AG04449 (cell line): ENCODE measurements at regions not wholly inside any gene's neighbourhood (a gene's known extent, or its start where the extent isn't known, plus 50 kb on each side); places are given as distances from the start of the nearest gene placed in this dataset.

ENCODE experiments used
- CTCF ChIA-PET: fragments of 350-600 bp; formaldehyde crosslinking; extraction: SDS; loops from one replicate; lab custom pipeline; 2021; ENCODE audit warnings: antibody characterized with exemption; lab: Yijun Ruan, JAX
- POLR2A ChIA-PET: fragments of 400-600, 350-600 bp; formaldehyde crosslinking; extraction: SDS; loops from one replicate; lab custom pipeline; 2020; ENCODE audit warnings: antibody characterized with exemption, inconsistent platforms; lab: Yijun Ruan, JAX
- DNase-seq: peaks from one replicate; pipeline ENCODE4 v3.0.0-alpha.2; 2010; ENCODE audit warnings: low read depth, low spot score
- H3K4me3 ChIP-seq: 2 replicates; pipeline ENCODE4 v1.5.1; 2011; ENCODE audit warnings: low read depth, mild to moderate bottlenecking, control low read depth, low read length
- CTCF ChIP-seq: IDR thresholded peaks from one replicate; pipeline ENCODE4 v1.5.1; 2011; ENCODE audit warnings: mild to moderate bottlenecking, moderate library complexity, low read length, control low read depth, inconsistent platforms; ENCODE audit not compliant: insufficient read depth; ENCODE audit errors: missing control alignments

GRCh38 chr1:66450847-66451246 lies 83.1 kb upstream of the SGIP1 start:
- TF ChIP-seq CTCF: no peak
- POLR2A ChIA-PET: interaction anchor here (0.6 kb wide), 1 partner anchor 14 kb away, joined by 3 read pairs; no protein-coding TSS in a partner anchor
- DNase-seq: no peak

GRCh38 chr1:66452162-66452561 lies 81.8 kb upstream of the SGIP1 start:
- POLR2A ChIA-PET: no interaction called here
- no peak overlapping the region for H3K4me3 ChIP-seq
- no peak for TF ChIP-seq CTCF
- no peak for DNase-seq
- CTCF ChIA-PET: interaction anchor here (0.7 to 19.0 kb wide), 3 partner anchors 52 to 274 kb away, joined by 3 to 807 read pairs (median 96); no protein-coding TSS in a partner anchor

More at GRCh38 chr1:66450847-66451246, 83.1 kb upstream of the SGIP1 start:
- H3K4me3 ChIP-seq: no peak overlapping the region
- CTCF ChIA-PET: interaction anchor here (0.9 to 19.0 kb wide), 8 partner anchors 9 to 763 kb away, joined by 3 to 807 read pairs (median 5); no protein-coding TSS in a partner anchor

- POLR2A ChIA-PET: interaction anchor here (1.1 kb wide), 1 partner anchor 12 kb away, joined by 3 read pairs; no protein-coding TSS in a partner anchor
- TF ChIP-seq CTCF: no peak
- no peak overlapping the region for H3K4me3 ChIP-seq
- CTCF ChIA-PET: interaction anchor here (0.7 to 19.0 kb wide), 3 partner anchors 9 to 203 kb away, joined by 3 to 807 read pairs (median 96); no protein-coding TSS in a partner anchor
- DNase-seq: no peak
These were observed 81.0 kb upstream of the SGIP1 start for GRCh38 chr1:66452982-66453381.

- no peak overlapping the region for H3K4me3 ChIP-seq
- POLR2A ChIA-PET: no interaction called here
- no peak for TF ChIP-seq CTCF
- no peak for DNase-seq
- CTCF ChIA-PET: interaction anchor here (1.0 to 19.0 kb wide), 5 partner anchors 9 to 496 kb away, joined by 3 to 807 read pairs (median 3); no protein-coding TSS in a partner anchor
These were observed 78.5 kb upstream of the SGIP1 start for GRCh38 chr1:66455446-66455845.

GRCh38 chr1:66460776-66461175 lies 73.2 kb upstream of the SGIP1 start:
- ChIA-PET POLR2A (no interaction called here), CTCF (interaction anchor here (1.3 kb wide), 1 partner anchor 14 kb away, joined by 7 read pairs; no protein-coding TSS in a partner anchor)
- no peak for TF ChIP-seq CTCF
- no peak for DNase-seq
- no peak overlapping the region for H3K4me3 ChIP-seq

GRCh38 chr1:66462313-66462712 lies 71.6 kb upstream of the SGIP1 start:
- ChIA-PET POLR2A (no interaction called here), CTCF (interaction anchor here (1.4 to 4.7 kb wide), 2 partner anchors 16 to 41 kb away, joined by 4 to 24 read pairs; no protein-coding TSS in a partner anchor)
- DNase-seq: no peak
- TF ChIP-seq CTCF: no peak
- H3K4me3 ChIP-seq: no peak overlapping the region
